ENCODE measurements at regions not wholly inside any gene's neighbourhood (a gene's known extent, or its start where the extent isn't known, plus 50 kb on each side); places are given as distances from the start of the nearest gene placed in this dataset.
"Not testable (repeated sequence)": the region's sequence is repeated elsewhere in the genome, so short reads cannot be mapped to it uniquely, and the experiment has no call there.

GRCh38 chr15:23850666-23851065, 163.6 kb upstream of the NDN start:
- no peak for DNase-seq

- no peak for DNase-seq
Measured at GRCh38 chr15:23851921-23852320, 164.8 kb upstream of the NDN start.

GRCh38 chr15:23853286-23853685, 166.2 kb upstream of the NDN start:
- DNase-seq, result no peak

GRCh38 chr15:23854203-23854911, 167.3 kb upstream of the NDN start:
- DNase-seq, result no peak

GRCh38 chr15:23854912-23855659, 168.0 kb upstream of the NDN start:
- DNase-seq, result no peak

- DNase-seq, result no peak
Measured at GRCh38 chr15:23855947-23856346, 168.8 kb upstream of the NDN start.

- DNase-seq, result peak in 23 of 56 donors; percentile 2 to 65 (median 9)
Measured at GRCh38 chr15:23857028-23857641, 170.0 kb upstream of the NDN start.

- no peak for DNase-seq
Measured at GRCh38 chr15:23859008-23859407, 171.9 kb upstream of the NDN start.

- DNase-seq, result no peak
Measured at GRCh38 chr15:23860290-23861245, 173.5 kb upstream of the NDN start.

GRCh38 chr15:23866832-23867231, 179.7 kb upstream of the NDN start:
- DNase-seq, result peak in 3 of 56 donors; percentile 4 to 22 (median 5)

- DNase-seq, result peak in 2 of 56 donors; percentile 5 to 6
Measured at GRCh38 chr15:23869396-23869795, 182.3 kb upstream of the NDN start.

GRCh38 chr15:23873613-23874012, 186.5 kb upstream of the NDN start:
- not testable (repeated sequence) for DNase-seq

- DNase-seq, result peak in 19 of 56 donors; percentile 2 to 56 (median 17)
Measured at GRCh38 chr15:23877502-23878412, 190.7 kb upstream of the NDN start.

GRCh38 chr15:23881291-23881690, 194.2 kb upstream of the NDN start:
- DNase-seq, result no peak

- DNase-seq, result no peak
Measured at GRCh38 chr15:23890218-23890617, 203.1 kb upstream of the NDN start.

- DNase-seq, result no peak
Measured at GRCh38 chr15:23897091-23897490, 210.0 kb upstream of the NDN start.

- peak in 2 of 56 donors; percentile 4 to 8 for DNase-seq
Measured at GRCh38 chr15:23897531-23897930, 210.4 kb upstream of the NDN start.

- DNase-seq, result no peak
Measured at GRCh38 chr15:23910030-23910429, 222.9 kb upstream of the NDN start.

GRCh38 chr15:23912191-23912590, 225.1 kb upstream of the NDN start:
- DNase-seq, result peak in 13 of 56 donors; percentile 3 to 35 (median 18)

GRCh38 chr15:23913081-23913480, 226.0 kb upstream of the NDN start:
- DNase-seq, result no peak

Data from amygdala (tissue), 56 donors.